Lower leg skin (tissue), 4 donors: ENCODE measurements at regions not wholly inside any gene's neighbourhood (a gene's known extent, or its start where the extent isn't known, plus 50 kb on each side); places are given as distances from the start of the nearest gene placed in this dataset.

Source experiments
- DNase-seq, 2 donors: peaks; one replicate each; pipeline ENCODE4 v3.0.0-alpha.2; 2019; ENCODE audit warnings: low spot score in 2 of 2
- H3K4me3 ChIP-seq: fragments of 200-600 bp; sonication (generic); 2 replicates; pipeline ENCODE4 v1.5.1; 2017; ENCODE audit warnings: mild to moderate bottlenecking, low read depth; ENCODE audit not compliant: poor library complexity, severe bottlenecking
- POLR2A ChIP-seq, 2 donors: fragments of 450-650 bp; IDR thresholded peaks; one replicate each; pipeline ENCODE4 v1.6.1; 2016 to 2017; ENCODE audit warnings: antibody characterized with exemption in 2 of 2, mild to moderate bottlenecking in 1 of 2, moderate library complexity in 1 of 2
- WGBS, 2 donors: methylation state at CpG; one replicate each; pipeline ENCODE4 v1.1.5; 2018; 5-methylcytosine and 5-hydroxymethylcytosine counted together
- intact Hi-C: fragments of 100-400 bp; cut with DNase I; formaldehyde crosslinking; loops from one replicate; pipeline ENCODE4 v1.15.0; 2023; ENCODE audit warnings: low total_unique reads
- TF ChIP-seq, protein P1 (sequence below), 3 donors: fragments of 450-650 bp; IDR thresholded peaks; one replicate each; pipeline ENCODE4 v1.5.1; 2016; ENCODE audit warnings: antibody characterized with exemption in 3 of 3, mild to moderate bottlenecking in 3 of 3, moderate library complexity in 2 of 3

DNA sequence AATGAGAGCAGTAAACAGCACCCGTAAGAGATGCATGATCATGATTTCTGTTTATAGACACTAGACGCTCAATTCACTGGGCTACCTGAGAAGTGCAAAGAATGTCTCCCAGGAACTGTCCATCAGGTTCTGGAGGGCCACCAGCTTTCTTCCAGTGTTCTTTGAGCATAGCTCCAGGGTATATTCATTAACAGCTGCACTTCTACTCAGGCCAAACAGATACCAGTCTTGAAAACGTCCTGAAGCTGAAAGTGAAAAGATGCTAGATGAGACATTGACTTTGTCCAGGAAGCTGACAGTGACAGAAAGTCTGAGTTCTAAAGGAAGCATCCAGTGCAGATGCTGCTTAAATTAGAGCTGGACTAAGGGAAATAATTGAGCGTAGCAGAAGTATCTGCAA, 488.7 kb upstream of the TYRP1 start:
- no peak overlapping the region for H3K4me3 ChIP-seq
- intact Hi-C loops: no loop called here
- WGBS, 2 donors: 69 to 72% methylated on average over 4 of the region's 4 CpGs
- DNase-seq: no peak
- TF ChIP-seq, protein P1, sequence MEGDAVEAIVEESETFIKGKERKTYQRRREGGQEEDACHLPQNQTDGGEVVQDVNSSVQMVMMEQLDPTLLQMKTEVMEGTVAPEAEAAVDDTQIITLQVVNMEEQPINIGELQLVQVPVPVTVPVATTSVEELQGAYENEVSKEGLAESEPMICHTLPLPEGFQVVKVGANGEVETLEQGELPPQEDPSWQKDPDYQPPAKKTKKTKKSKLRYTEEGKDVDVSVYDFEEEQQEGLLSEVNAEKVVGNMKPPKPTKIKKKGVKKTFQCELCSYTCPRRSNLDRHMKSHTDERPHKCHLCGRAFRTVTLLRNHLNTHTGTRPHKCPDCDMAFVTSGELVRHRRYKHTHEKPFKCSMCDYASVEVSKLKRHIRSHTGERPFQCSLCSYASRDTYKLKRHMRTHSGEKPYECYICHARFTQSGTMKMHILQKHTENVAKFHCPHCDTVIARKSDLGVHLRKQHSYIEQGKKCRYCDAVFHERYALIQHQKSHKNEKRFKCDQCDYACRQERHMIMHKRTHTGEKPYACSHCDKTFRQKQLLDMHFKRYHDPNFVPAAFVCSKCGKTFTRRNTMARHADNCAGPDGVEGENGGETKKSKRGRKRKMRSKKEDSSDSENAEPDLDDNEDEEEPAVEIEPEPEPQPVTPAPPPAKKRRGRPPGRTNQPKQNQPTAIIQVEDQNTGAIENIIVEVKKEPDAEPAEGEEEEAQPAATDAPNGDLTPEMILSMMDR (IDR thresholded peaks at IDR 0.05): no peak
- no peak for TF ChIP-seq POLR2A (IDR thresholded peaks at IDR 0.05)

DNA sequence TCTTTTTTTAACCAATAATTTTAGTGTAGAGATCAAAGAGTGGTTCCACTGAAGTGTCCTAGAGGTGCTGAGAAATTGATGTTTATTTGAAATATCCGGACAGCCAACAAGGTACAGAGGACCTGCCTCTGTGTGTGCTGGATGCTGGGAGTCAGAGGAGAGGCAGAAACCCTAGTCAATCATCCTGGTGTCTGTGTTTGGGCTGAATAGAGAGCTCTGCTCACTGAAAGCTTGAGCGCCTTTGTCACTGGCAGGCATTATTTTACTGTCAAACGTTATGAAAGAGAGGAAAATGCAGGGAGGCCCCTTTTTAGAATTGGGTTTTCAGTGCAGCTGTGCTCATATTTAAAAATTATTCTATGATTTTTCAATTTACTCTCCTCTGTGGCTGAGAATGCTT, 480.3 kb upstream of the TYRP1 start:
- DNase-seq: no peak
- TF ChIP-seq POLR2A (IDR thresholded peaks at IDR 0.05): no peak
- TF ChIP-seq, protein P1 (IDR thresholded peaks at IDR 0.05): no peak
- intact Hi-C loops: no loop called here
- no peak overlapping the region for H3K4me3 ChIP-seq
- 53 to 66% methylated on average over 3 of the region's 3 CpGs for WGBS, 2 donors

DNA sequence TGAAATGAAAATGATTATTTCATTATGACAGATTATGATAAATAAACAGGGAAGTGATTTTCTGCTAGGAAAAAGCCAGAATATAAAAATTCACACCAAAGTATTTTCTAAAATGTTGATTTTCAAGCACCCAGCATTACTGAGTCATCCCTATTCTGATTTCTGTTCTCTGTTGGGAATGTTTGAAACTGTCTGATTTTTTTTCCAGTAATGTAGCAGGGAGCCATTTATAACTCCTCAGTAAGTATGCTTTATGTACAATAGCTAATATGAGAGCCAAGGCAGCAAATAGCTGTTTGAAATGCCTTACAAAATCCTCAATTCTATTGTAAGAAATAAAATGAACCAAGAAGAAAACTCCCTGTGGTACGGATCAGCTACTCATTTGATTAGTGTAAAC, 471.7 kb upstream of the TYRP1 start:
- DNase-seq: no peak
- intact Hi-C loops: no loop called here
- 39 to 67% methylated on average over 1 of the region's 1 CpG for WGBS, 2 donors
- H3K4me3 ChIP-seq: no peak overlapping the region
- TF ChIP-seq, protein P1 (IDR thresholded peaks at IDR 0.05): no peak
- TF ChIP-seq POLR2A (IDR thresholded peaks at IDR 0.05): no peak

DNA sequence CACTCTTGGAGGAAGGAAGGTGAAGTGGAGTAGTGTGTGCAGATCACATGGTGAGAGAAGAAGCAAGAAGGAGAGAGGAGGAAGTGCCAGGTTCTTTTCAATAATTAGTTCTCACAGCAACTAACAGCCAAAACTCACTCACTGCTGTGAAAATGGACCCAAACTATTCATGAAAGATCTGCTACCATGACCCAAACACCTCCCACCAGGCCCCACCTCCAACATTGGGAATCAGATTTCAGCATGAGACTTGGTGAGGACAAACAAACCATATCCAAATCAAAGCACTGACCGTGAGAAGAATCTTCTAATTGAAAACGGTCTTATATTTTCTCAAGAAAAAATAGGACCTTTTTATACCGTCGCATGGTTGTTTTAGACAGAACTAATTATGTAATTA, 468.7 kb upstream of the TYRP1 start:
- TF ChIP-seq, protein P1 (IDR thresholded peaks at IDR 0.05): no peak
- TF ChIP-seq POLR2A (IDR thresholded peaks at IDR 0.05): no peak
- WGBS, 2 donors: 66 to 75% methylated on average over 4 of the region's 4 CpGs
- DNase-seq: no peak
- no peak overlapping the region for H3K4me3 ChIP-seq
- intact Hi-C loops: no loop called here

DNA sequence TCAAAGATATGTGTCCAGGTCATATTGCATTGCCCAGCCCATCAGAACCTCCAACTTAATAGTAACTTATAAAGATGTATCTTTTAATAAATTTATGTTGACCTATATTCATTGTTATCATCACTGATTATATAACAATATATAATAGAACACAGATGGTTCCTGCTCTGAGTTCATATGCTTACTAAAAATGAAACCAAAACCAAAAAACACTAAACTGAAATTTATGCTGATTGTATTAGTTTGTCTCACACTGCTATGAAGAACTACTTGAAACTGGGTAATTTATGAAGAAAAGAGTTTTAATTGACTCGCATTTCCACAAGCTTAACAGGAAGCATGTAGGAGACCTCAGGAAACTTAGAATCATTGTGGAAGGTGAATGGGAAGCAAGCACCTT, 462.5 kb upstream of the TYRP1 start:
- 53 to 65% methylated on average over 1 of the region's 1 CpG for whole genome bisulfite sequencing, 2 donors
- TF ChIP-seq, protein P1 (IDR thresholded peaks at IDR 0.05): no peak
- no peak for TF ChIP-seq POLR2A (IDR thresholded peaks at IDR 0.05)
- no peak for DNase-seq
- H3K4me3 ChIP-seq: no peak overlapping the region
- intact Hi-C loops: no loop called here

DNA sequence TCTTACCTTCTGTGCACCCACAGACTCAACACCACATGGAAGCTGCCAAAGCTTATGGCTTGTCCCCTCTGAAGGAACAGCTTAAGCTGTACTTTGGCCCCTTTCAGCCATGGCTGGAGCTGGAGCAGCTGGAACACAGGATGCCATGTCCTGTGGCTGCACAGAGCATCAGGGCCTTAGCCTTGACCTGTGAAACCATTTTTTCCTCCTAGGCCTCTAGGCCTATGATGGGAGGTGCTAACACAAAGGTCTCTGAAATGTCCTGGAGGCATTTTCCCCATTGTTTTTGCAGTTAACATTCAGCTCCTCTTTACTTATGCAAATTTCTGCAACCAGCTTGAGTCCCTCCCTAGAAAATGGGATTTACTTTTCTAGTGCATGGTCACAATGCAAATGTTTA, 461.4 kb upstream of the TYRP1 start:
- H3K4me3 ChIP-seq: no peak overlapping the region
- no peak for TF ChIP-seq POLR2A (IDR thresholded peaks at IDR 0.05)
- intact Hi-C loops: no loop called here
- no peak for DNase-seq
